ENCODE measurements at regions not wholly inside any gene's neighbourhood (a gene's known extent, or its start where the extent isn't known, plus 50 kb on each side); places are given as distances from the start of the nearest gene placed in this dataset.
"Not testable (repeated sequence)": the region's sequence is repeated elsewhere in the genome, so short reads cannot be mapped to it uniquely, and the experiment has no call there.

DNA sequence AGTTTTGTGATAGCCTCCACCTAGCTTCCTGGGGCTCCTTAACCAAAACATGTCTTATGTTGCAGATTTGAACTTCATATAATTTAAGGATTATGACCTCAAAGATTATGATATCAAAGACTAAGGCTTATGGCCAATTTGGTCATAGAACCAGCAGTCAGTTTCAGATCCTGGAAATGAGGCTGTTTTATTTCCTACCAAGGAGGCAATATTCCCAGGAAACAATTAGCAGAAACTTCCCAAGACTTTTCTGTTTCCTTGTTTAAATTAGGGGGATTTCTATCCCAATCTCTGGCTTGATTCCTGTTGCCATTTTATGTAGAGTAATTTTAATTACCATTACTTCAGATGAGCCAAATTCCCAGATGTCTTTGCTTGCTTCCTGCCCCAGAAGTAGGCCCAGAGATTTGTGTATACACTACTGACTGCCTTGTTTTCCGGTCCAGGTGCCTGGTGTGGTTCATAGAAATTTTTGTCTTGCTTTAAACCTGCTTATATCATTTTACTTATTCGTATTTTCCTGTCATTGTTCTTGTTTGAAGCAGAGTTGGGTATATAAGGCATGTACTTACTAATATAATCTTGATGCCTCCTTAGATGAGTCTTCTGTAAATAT, 119.2 kb upstream of the TMEM170B start:
- Histone ChIP-seq H3K4me1 (ENCODE audit: control insufficient read depth in 2 of 3, insufficient read depth in 2 of 3, low read depth in 1 of 3, low read length in 3 of 3) (peaks cover 0 to 7% (median 0%) of the 10 kb centered on the region in 3 donors), H3K27ac (ENCODE audit: low read depth in 2 of 2, low read length in 2 of 2) (no peak overlapping the region), H3K4me3 (ENCODE audit: low read length in 3 of 3) (no peak overlapping the region), H3K9me3 (ENCODE audit: control insufficient read depth in 2 of 3, insufficient read depth in 1 of 3, low read length in 3 of 3) (no peaks in the 10 kb centered on the region), H3K9ac (ENCODE audit: low read length in 3 of 3) (no peak overlapping the region), H3K27me3 (ENCODE audit: control insufficient read depth, insufficient read depth, low read length) (no peaks in the 10 kb centered on the region), H3K36me3 (ENCODE audit: control insufficient read depth in 2 of 3, insufficient read depth in 3 of 3, low read length in 3 of 3) (no peaks in the 10 kb centered on the region)
- DNase-seq (no peak), FAIRE-seq (no peak)
- intact Hi-C loops (cut with DNase I), result no loop called here
- TF ChIP-seq, protein P1, sequence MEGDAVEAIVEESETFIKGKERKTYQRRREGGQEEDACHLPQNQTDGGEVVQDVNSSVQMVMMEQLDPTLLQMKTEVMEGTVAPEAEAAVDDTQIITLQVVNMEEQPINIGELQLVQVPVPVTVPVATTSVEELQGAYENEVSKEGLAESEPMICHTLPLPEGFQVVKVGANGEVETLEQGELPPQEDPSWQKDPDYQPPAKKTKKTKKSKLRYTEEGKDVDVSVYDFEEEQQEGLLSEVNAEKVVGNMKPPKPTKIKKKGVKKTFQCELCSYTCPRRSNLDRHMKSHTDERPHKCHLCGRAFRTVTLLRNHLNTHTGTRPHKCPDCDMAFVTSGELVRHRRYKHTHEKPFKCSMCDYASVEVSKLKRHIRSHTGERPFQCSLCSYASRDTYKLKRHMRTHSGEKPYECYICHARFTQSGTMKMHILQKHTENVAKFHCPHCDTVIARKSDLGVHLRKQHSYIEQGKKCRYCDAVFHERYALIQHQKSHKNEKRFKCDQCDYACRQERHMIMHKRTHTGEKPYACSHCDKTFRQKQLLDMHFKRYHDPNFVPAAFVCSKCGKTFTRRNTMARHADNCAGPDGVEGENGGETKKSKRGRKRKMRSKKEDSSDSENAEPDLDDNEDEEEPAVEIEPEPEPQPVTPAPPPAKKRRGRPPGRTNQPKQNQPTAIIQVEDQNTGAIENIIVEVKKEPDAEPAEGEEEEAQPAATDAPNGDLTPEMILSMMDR (IDR thresholded peaks at IDR 0.05; ENCODE audit: borderline replicate concordance, extremely low read depth, insufficient read depth), result no peak

DNA sequence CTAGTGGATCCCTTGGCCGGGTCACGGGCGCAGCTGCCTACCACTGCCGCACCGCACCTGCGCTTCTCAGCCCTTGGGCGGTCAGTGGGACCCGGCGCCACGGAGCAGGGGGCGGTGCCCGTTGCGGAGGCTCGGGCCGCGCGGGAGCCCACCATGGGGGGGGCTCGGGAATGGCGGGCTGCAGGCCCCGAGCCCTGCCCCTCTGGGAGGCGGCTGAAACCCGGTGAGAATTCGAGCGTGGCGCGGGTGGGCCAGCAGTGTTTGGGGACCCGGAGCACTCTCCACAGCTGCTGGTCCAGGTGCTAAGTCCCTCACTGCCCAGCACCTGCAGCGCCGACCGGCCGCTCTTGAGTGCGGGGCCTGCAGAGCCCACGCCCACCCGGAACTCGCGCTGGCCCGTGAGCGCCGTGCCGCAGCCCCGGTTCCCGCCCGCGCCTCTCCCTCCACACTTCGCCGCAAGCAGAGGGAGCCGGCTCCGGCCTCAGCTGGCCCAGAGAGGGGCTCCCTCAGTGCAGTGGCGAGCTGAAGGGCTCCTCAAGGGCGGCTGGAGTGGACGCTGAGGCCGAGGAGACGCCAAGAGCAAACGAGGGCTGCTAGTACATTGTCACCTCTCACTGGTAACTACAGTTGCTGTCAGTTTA, 120.5 kb upstream of the TMEM170B start:
- Histone ChIP-seq H3K4me1 (ENCODE audit: control insufficient read depth in 2 of 3, insufficient read depth in 2 of 3, low read depth in 1 of 3, low read length in 3 of 3) (peaks cover 0 to 10% (median 2%) of the 10 kb centered on the region in 3 donors), H3K36me3 (ENCODE audit: control insufficient read depth in 2 of 3, insufficient read depth in 3 of 3, low read length in 3 of 3) (no peaks in the 10 kb centered on the region), H3K9ac (ENCODE audit: low read length in 3 of 3) (no peak overlapping the region), H3K27ac (ENCODE audit: low read depth in 2 of 2, low read length in 2 of 2) (no peak overlapping the region), H3K4me3 (ENCODE audit: low read length in 3 of 3) (no peak overlapping the region), H3K9me3 (ENCODE audit: control insufficient read depth in 2 of 3, insufficient read depth in 1 of 3, low read length in 3 of 3) (no peaks in the 10 kb centered on the region), H3K27me3 (ENCODE audit: control insufficient read depth, insufficient read depth, low read length) (no peaks in the 10 kb centered on the region)
- FAIRE-seq, result no peak
- DNase-seq, result peak in 1 of 5 donors; percentile 65
- TF ChIP-seq, protein P1 (IDR thresholded peaks at IDR 0.05; ENCODE audit: borderline replicate concordance, extremely low read depth, insufficient read depth), result no peak
- intact Hi-C loops (cut with DNase I), result no loop called here

GRCh38 chr6:11416099-11416935, 121.2 kb upstream of the TMEM170B start:
- DNase-seq; H3K36me3 ChIP-seq (ENCODE audit: control insufficient read depth in 2 of 3, insufficient read depth in 3 of 3, low read length in 3 of 3); FAIRE-seq; H3K9ac ChIP-seq (ENCODE audit: low read length in 3 of 3); H3K9me3 ChIP-seq (ENCODE audit: control insufficient read depth in 2 of 3, insufficient read depth in 1 of 3, low read length in 3 of 3); intact Hi-C loops (cut with DNase I); H3K27me3 ChIP-seq (ENCODE audit: control insufficient read depth, insufficient read depth, low read length); H3K4me3 ChIP-seq (ENCODE audit: low read length in 3 of 3): not testable (repeated sequence)
- H3K27ac ChIP-seq (ENCODE audit: low read depth in 2 of 2, low read length in 2 of 2), result peak overlapping the region in 1 of 2 donors; percentile 48
- peaks cover 0 to 15% (median 2%) of the 10 kb centered on the region in 3 donors for H3K4me1 ChIP-seq (ENCODE audit: control insufficient read depth in 2 of 3, insufficient read depth in 2 of 3, low read depth in 1 of 3, low read length in 3 of 3)

DNA sequence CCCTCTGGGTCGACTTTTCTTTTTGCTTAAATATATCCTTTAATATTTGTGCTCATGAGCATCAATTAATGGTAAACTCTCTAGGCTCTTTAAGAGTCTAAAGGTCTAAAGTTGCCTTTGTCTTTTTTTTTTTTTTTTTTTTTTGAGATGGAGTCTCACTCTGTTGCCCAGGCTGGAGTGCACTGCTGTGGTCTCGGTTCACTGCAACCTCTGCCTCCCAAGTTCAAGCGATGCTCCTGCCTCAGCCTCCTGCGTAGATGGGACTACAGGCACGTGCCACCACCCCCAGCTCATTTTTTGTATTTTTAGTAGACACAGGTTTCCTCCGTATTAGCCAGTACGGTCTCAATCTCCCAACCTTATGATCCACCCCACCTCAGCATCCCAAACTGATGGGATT, 122.0 kb upstream of the TMEM170B start:
- FAIRE-seq (no peak), DNase-seq (no peak)
- Histone ChIP-seq H3K9ac (ENCODE audit: low read length in 3 of 3) (no peak overlapping the region), H3K4me1 (ENCODE audit: control insufficient read depth in 2 of 3, insufficient read depth in 2 of 3, low read depth in 1 of 3, low read length in 3 of 3) (peaks cover 0 to 15% (median 2%) of the 10 kb centered on the region in 3 donors), H3K27me3 (ENCODE audit: control insufficient read depth, insufficient read depth, low read length) (no peaks in the 10 kb centered on the region), H3K36me3 (ENCODE audit: control insufficient read depth in 2 of 3, insufficient read depth in 3 of 3, low read length in 3 of 3) (no peaks in the 10 kb centered on the region), H3K4me3 (ENCODE audit: low read length in 3 of 3) (no peak overlapping the region), H3K27ac (ENCODE audit: low read depth in 2 of 2, low read length in 2 of 2) (no peak overlapping the region), H3K9me3 (ENCODE audit: control insufficient read depth in 2 of 3, insufficient read depth in 1 of 3, low read length in 3 of 3) (no peaks in the 10 kb centered on the region)
- TF ChIP-seq, protein P1 (IDR thresholded peaks at IDR 0.05; ENCODE audit: borderline replicate concordance, extremely low read depth, insufficient read depth), result no peak
- intact Hi-C loops (cut with DNase I), result no loop called here

Data from kidney (tissue), 13 donors.